ENCODE measurements at regions not wholly inside any gene's neighbourhood (a gene's known extent, or its start where the extent isn't known, plus 50 kb on each side); places are given as distances from the start of the nearest gene placed in this dataset.

GRCh38 chr5:58021466-58021865, 438.4 kb downstream of the PLK2 start:
- H3K27ac ChIP-seq (ENCODE audit: low read depth, low read length, poor library complexity, severe bottlenecking): no peak overlapping the region
- no peaks in the 10 kb centered on the region for H3K4me1 ChIP-seq (ENCODE audit: insufficient read depth, low read length, poor library complexity, severe bottlenecking)
- DNase-seq (ENCODE audit: low spot score): no peak
- TF ChIP-seq, protein P1, sequence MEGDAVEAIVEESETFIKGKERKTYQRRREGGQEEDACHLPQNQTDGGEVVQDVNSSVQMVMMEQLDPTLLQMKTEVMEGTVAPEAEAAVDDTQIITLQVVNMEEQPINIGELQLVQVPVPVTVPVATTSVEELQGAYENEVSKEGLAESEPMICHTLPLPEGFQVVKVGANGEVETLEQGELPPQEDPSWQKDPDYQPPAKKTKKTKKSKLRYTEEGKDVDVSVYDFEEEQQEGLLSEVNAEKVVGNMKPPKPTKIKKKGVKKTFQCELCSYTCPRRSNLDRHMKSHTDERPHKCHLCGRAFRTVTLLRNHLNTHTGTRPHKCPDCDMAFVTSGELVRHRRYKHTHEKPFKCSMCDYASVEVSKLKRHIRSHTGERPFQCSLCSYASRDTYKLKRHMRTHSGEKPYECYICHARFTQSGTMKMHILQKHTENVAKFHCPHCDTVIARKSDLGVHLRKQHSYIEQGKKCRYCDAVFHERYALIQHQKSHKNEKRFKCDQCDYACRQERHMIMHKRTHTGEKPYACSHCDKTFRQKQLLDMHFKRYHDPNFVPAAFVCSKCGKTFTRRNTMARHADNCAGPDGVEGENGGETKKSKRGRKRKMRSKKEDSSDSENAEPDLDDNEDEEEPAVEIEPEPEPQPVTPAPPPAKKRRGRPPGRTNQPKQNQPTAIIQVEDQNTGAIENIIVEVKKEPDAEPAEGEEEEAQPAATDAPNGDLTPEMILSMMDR (conservative IDR thresholded peaks at IDR 0.05; ENCODE audit: low read depth, low read length): no peak
- no peak for TF ChIP-seq EZH2 (IDR thresholded peaks at IDR 0.05; ENCODE audit: borderline replicate concordance, low read depth, low read length, poor library complexity, severe bottlenecking)
- no peaks in the 10 kb centered on the region for H3K9me3 ChIP-seq (ENCODE audit: low read depth, low read length, poor library complexity, severe bottlenecking)
- no peaks in the 10 kb centered on the region for H3K36me3 ChIP-seq (ENCODE audit: insufficient read depth, low read length, poor library complexity, severe bottlenecking)
- ChIA-PET CTCF (no interaction called here), POLR2A (ENCODE audit: low non-redundant PET) (no interaction called here)
- no TSS peak for BruUV-seq (replicated peaks)
- intact Hi-C loops (cut with micrococcal nuclease; ENCODE audit: unreplicated experiment): no loop called here
- H3K4me3 ChIP-seq (ENCODE audit: low read depth, low read length, poor library complexity, severe bottlenecking): no peak overlapping the region
- no peaks in the 10 kb centered on the region for H3K27me3 ChIP-seq (replicated peaks; ENCODE audit: insufficient read depth, low read depth, low read length, poor library complexity)

DNA sequence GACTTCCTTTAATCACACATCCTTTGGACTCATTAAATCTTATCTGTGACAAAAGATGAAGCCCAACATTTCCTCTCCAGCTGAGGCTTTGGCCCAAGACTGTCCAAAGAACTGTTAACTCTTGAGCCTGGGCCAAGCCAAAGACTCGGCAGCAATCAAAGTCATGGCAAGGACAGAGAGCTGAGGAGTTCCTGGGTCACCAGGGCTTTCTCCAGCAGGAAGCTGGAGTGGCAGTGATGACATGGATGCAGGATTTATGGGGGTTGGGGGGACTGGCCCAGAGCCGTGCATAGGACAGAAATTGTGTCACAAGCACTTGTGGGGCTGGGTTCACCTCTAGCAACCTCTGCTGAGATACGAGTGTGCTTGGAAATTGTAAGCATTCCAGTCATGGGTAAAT, 440.3 kb downstream of the PLK2 start:
- no TSS peak for BruUV-seq (replicated peaks)
- DNase-seq (ENCODE audit: low spot score): no peak
- H3K27me3 ChIP-seq (replicated peaks; ENCODE audit: insufficient read depth, low read depth, low read length, poor library complexity): no peaks in the 10 kb centered on the region
- intact Hi-C loops (cut with micrococcal nuclease; ENCODE audit: unreplicated experiment): no loop called here
- CTCF ChIA-PET: no interaction called here
- no peaks in the 10 kb centered on the region for H3K36me3 ChIP-seq (ENCODE audit: insufficient read depth, low read length, poor library complexity, severe bottlenecking)
- TF ChIP-seq EZH2 (IDR thresholded peaks at IDR 0.05; ENCODE audit: borderline replicate concordance, low read depth, low read length, poor library complexity, severe bottlenecking): no peak
- TF ChIP-seq, protein P1 (conservative IDR thresholded peaks at IDR 0.05; ENCODE audit: low read depth, low read length): no peak
- no peaks in the 10 kb centered on the region for H3K9me3 ChIP-seq (ENCODE audit: low read depth, low read length, poor library complexity, severe bottlenecking)
- H3K27ac ChIP-seq (ENCODE audit: low read depth, low read length, poor library complexity, severe bottlenecking): no peak overlapping the region
- H3K4me3 ChIP-seq (ENCODE audit: low read depth, low read length, poor library complexity, severe bottlenecking): no peak overlapping the region
- POLR2A ChIA-PET (ENCODE audit: low non-redundant PET): no interaction called here
- no peaks in the 10 kb centered on the region for H3K4me1 ChIP-seq (ENCODE audit: insufficient read depth, low read length, poor library complexity, severe bottlenecking)

- DNase-seq (ENCODE audit: low spot score): no peak
- no peaks in the 10 kb centered on the region for H3K4me1 ChIP-seq (ENCODE audit: insufficient read depth, low read length, poor library complexity, severe bottlenecking)
- H3K27me3 ChIP-seq (replicated peaks; ENCODE audit: insufficient read depth, low read depth, low read length, poor library complexity): no peaks in the 10 kb centered on the region
- BruUV-seq (replicated peaks): no TSS peak
- POLR2A ChIA-PET (ENCODE audit: low non-redundant PET): no interaction called here
- no peaks in the 10 kb centered on the region for H3K36me3 ChIP-seq (ENCODE audit: insufficient read depth, low read length, poor library complexity, severe bottlenecking)
- intact Hi-C loops (cut with micrococcal nuclease; ENCODE audit: unreplicated experiment): no loop called here
- H3K27ac ChIP-seq (ENCODE audit: low read depth, low read length, poor library complexity, severe bottlenecking): no peak overlapping the region
- TF ChIP-seq, protein P1 (conservative IDR thresholded peaks at IDR 0.05; ENCODE audit: low read depth, low read length): no peak
- no peak for TF ChIP-seq EZH2 (IDR thresholded peaks at IDR 0.05; ENCODE audit: borderline replicate concordance, low read depth, low read length, poor library complexity, severe bottlenecking)
- no peaks in the 10 kb centered on the region for H3K9me3 ChIP-seq (ENCODE audit: low read depth, low read length, poor library complexity, severe bottlenecking)
- H3K4me3 ChIP-seq (ENCODE audit: low read depth, low read length, poor library complexity, severe bottlenecking): no peak overlapping the region
- CTCF ChIA-PET: no interaction called here
These were observed 441.9 kb downstream of the PLK2 start for GRCh38 chr5:58018016-58018415.
